DMS114 treated with DMSO at 0.1 percent for 48 hours (cell line): ENCODE measurements at regions not wholly inside any gene's neighbourhood (a gene's known extent, or its start where the extent isn't known, plus 50 kb on each side); places are given as distances from the start of the nearest gene placed in this dataset.
"Not testable (repeated sequence)": the region's sequence is repeated elsewhere in the genome, so short reads cannot be mapped to it uniquely, and the experiment has no call there.

Source experiments
- DNase-seq: peaks from one replicate; lab custom pipeline; 2025; ENCODE audit not compliant: unreplicated experiment; lab: John Stamatoyannopoulos, UW

DNA sequence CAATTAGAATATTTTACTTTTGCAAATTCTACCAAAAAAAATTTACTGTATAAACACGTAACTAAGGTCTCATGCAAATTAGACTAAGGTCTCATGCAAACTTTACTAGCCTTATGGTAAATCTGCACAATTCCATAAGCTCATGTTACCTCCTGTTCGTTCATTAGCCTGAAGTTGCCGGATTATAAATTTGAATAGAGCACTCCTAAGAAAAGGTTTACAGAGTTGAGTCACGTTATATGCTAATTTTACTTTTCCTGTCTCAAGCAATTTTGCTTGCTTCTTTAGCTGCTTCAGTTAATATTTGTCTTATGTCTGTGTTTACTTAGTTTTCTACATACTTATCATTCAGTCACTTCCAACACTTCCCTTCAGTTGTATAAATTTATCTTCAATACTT is 1434.0 kb upstream of the EYS start:
- no peak for DNase-seq

DNA sequence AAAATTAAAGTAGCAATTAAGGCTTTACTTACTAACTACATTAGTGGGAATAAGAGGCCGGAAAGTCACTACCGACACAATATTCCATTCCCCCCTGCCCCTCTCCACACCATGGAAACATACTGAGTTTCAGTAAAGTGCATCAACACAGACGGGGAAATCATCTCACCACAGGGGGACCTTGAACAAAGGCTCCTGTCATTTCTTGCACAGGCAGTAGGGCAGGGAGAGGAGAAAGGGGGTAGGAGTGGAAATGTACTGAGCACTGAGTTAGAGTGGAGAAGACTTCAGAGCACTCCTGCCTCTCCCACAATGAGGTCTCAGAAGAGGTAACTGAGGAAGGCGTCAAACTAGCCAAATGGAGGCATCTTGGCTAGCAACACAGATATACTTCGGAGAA is 1426.9 kb upstream of the EYS start:
- no peak for DNase-seq

GRCh38 chr6:67131827-67132226 is 1424.8 kb upstream of the EYS start:
- no peak for DNase-seq

GRCh38 chr6:67129780-67130179 is 1422.8 kb upstream of the EYS start:
- no peak for DNase-seq

- no peak for DNase-seq
Observed at GRCh38 chr6:67127041-67127440, 1420.0 kb upstream of the EYS start.

DNA sequence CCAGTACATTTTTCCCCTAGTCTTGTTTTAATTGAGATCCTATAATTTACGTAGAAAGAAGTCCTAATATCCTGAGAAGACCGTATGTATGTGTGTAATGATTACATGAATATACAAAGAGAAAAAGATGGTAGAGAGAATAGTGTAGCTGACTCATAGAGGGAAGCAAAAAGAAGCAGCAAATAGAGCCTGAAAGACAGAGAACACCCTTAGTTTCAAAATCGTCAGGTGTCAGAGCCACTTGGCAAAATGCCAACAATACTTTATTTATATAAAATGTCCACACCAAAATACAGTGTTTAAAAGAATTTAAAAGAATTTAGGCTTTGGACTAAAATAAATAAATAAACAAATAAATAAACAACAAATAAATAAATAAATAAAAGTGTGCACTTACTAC is 1414.1 kb upstream of the EYS start:
- DNase-seq = no peak

DNA sequence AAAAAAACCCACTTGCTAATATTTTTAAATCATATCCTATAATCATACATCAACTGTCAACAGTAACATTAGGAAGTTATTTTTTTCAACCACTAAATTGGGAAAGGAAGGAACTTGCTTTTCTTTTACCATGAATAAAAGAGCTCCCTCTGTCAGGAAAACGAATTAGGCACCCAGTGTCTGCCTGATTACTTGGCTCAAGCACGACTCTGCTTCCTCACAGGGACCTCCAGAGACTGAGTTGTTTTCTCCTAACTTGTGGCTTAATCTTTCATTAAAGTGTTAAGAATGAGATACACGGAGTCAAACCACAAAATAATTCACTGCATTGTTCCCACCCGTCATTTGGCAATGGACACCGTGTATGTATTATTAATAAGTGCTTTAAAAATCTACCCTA is 1405.1 kb upstream of the EYS start:
- no peak for DNase-seq

DNA sequence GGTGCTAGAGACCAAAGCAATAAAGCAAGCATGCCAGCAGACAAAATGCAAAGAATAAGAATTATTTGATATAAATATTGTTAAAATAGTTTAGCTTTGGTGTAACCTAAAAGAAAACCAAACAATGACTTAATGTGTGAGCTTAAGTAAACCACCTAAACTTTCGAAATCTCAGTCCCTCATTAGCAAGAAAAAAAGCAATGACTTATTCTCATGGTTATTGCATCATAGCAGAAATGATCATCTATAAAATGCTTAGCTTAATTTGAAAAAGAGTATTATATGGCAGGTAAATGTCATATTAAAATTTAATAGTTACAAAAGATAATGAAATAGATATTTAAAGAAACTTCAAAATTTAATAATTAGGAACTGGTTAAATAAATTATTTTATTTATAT is 1395.7 kb upstream of the EYS start:
- no peak for DNase-seq

- DNase-seq = not testable (repeated sequence)
Observed at GRCh38 chr6:67095618-67096226, 1388.7 kb upstream of the EYS start.

GRCh38 chr6:67094431-67094946 is 1387.5 kb upstream of the EYS start:
- DNase-seq = no peak

GRCh38 chr6:67073938-67074337 is 1366.9 kb upstream of the EYS start:
- DNase-seq = no peak

- no peak for DNase-seq
Observed at GRCh38 chr6:67068781-67069180, 1361.8 kb upstream of the EYS start.

DNA sequence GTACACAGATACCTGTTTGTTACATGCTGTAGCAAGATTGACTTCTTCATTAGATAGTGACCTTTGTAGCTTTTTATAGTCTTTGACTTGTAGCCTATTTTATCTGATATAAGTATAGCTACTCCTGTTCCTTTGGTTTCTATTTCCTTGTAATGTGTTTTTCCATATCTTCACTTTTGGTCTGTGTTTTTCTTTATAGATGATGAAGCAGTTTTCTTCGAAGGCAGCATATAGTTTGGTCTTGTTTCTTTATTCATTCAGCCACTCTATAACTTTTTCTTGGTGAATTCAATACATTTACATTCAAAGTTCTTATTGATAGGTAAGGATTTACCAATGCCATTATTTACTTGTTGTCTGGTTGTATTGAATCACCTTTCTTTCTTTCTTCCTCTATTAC is 1357.3 kb upstream of the EYS start:
- DNase-seq = no peak

- no peak for DNase-seq
Observed at GRCh38 chr6:67047996-67048395, 1341.0 kb upstream of the EYS start.

- DNase-seq = no peak
Observed at GRCh38 chr6:67045076-67045475, 1338.0 kb upstream of the EYS start.

GRCh38 chr6:67031451-67031850 is 1324.4 kb upstream of the EYS start:
- DNase-seq = no peak

- no peak for DNase-seq
Observed at GRCh38 chr6:67030861-67031260, 1323.8 kb upstream of the EYS start.

DNA sequence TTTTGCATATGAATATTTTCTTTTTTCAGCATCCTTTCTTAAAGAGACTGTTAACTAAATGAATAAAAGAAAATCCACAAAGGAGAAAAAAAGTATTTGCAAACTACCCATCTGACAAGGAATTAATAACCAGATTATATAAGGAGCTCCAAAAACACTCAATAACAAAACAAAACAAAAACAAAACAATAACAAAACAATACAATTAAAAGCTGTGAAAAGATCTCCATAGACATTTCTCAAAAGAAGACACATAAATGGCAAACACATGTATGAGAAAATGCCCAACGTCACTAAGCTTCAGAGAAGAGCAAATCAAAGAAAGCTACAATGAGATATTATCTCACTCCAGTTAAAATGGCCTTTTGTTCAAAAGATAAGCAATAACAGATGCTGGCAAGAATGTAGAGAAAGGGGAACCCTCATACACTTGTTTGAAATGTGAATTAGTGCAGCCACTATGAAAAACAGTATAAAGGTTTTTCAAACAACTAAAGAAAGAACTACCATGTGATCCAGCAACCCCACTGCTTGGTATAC is 1310.0 kb upstream of the EYS start:
- no peak for DNase-seq

DNA sequence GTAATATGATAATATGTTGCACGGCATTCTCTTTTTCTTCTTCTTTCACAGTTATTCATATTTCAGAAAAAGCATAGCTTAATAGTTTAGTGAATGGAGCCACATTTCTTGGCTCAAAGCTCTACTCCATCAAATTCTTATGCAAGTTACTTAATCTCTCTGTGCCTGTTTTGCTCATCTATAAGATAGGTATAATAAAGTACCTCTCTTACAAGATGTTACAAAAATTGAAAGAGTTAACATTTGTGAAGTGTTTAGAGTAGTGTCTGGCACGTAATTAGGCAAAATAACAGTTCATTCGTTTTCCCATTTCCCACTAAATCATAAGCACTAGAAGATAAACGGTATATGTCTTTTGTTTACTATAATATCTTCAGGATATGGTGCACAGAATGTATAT is 1304.4 kb upstream of the EYS start:
- no peak for DNase-seq

DNA sequence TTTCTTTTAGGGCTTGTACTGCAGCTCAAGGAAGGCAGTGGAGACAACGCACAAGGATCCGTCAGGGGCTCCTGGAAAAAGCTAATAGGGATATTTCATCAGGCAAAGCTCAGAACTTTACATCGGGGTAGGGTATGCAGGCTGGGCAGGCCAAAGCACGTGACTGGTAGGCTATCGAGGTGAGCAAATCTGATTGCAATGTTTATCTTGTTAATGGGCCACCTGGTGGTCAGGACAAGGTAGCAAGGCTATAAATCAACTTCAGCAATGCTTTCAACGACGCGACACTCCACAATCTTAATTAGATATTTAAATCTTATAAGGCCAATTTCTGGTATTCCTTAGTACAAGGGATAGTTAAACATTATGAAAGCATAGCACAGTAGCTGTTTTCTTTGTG is 1302.8 kb upstream of the EYS start:
- DNase-seq = no peak

GRCh38 chr6:67003844-67004243 is 1296.8 kb upstream of the EYS start:
- DNase-seq = no peak

DNA sequence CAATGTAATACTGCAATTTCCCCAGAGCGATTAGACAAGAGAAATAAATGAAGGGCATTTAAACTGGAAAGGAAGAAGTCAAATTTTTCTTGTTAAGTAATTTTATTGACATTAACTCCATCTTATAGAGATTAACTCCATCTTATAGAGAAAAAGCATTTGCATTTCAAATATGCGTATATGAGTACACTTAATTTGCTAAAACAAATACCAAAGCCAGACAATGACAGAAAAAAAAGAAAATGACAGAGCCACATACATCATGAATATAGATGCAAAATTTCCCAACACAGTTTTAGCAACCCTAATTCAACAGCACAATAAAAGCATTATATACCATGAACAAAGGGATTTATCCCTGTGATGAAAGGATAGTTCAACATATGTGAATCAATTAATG is 1293.1 kb upstream of the EYS start:
- DNase-seq = no peak

GRCh38 chr6:66997579-66997978 is 1290.6 kb upstream of the EYS start:
- DNase-seq = not testable (repeated sequence)
